ENCODE measurements at regions not wholly inside any gene's neighbourhood (a gene's known extent, or its start where the extent isn't known, plus 50 kb on each side); places are given as distances from the start of the nearest gene placed in this dataset.

DNA sequence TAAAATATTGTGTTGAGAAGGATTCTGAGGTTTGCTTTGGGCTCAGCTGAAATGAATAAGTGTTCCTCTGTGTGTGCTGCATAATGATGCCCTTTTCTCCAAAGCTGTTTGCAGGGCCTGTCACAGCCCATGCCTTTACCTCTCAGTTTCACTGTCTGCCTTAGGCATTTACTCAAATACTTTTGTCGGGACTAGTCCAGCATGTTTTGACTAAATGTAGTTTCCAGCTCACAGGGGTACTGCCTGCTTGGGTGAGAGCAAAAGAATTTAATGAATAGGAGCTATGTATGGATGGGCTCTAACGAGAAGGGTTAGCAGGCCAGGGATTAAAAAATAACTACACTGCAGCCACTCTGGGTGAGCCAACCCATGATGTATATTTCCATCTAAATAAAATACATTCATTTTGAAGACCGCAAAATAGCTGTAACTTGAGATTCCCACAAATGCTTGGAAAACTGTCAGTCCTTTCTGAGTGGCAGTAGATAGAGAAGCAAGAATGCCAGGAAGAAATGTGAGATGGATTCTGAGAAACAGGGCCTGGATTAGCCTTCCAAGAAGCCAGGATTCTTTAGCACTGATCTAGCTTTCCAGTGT is 549.2 kb upstream of the TBL1XR1 start:
- DNase-seq (ENCODE audit: low read depth): no peak

DNA sequence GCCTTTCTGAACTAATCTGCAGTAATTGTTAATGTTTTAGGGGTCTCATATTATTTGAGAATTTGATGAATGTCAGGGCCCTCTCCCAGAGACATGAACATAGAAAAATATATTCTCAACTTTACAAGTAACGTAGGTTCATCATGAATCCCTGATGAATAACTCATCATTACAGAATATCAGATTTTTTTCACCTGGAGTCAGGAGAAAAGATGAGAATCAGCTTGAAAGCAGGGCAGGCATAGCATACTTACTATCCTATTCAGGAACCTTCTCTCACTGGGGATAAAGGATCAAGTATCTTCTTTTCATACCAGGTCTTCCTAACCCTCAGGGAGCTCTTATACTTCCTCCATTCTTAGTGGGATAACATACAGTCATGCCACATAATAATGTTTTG is 552.6 kb upstream of the TBL1XR1 start:
- DNase-seq (ENCODE audit: low read depth): no peak

DNA sequence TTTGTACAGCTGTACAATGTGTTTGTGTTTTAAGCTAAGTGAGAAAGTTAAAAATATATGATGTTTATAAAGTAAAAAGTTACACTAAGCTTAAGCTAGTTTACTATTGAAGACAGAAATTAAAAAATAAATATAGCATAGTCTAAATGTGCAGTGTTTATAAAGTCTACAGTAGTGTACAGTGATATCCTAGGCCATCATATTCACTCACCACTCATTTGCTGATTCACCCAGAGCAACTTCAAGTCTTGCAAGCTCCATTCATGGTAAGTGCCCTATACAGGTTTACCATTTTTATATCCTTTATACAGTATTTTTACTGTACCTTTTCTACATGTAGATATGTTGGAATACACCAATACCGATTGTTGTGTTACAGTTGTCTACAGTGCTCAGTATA is 553.2 kb upstream of the TBL1XR1 start:
- no peak for DNase-seq (ENCODE audit: low read depth)

DNA sequence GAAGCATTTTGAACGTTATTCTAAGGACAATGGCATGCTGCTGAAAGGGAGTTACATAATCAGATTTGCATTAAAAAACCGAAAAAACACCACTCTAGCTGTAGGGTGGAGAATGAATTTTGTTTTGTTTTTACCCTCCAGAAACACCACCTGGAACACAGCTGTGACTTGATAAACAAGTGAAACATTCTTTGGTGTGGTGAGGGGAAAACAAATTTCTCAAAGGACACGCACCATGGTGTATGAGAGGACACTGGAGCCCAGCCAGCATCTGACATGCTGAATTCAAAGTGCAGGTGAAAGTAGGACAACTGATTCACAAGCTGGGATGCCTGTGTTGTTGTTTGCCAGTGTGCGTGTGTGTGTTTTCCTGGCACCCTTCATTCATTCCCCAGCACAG is 554.5 kb upstream of the TBL1XR1 start:
- no peak for DNase-seq (ENCODE audit: low read depth)

DNA sequence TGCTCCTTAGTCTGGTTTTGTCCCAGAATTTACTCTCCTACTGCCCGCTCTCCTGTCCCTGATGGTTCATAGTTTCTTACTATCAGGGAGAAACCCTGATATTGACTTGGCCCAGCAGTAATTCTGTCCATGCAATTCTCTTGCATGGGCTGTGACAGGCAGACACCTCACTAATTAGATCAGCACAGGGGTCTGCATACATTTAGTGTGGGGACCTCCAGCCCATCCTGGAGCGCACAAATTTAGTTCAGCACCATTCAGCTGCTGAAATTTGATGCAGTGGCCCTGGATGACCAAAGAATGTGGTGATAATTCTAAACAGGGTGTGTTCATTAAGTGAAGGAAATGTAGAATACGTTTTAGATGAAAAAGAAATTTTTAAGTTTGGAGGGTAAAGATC is 555.5 kb upstream of the TBL1XR1 start:
- DNase-seq (ENCODE audit: low read depth): no peak

DNA sequence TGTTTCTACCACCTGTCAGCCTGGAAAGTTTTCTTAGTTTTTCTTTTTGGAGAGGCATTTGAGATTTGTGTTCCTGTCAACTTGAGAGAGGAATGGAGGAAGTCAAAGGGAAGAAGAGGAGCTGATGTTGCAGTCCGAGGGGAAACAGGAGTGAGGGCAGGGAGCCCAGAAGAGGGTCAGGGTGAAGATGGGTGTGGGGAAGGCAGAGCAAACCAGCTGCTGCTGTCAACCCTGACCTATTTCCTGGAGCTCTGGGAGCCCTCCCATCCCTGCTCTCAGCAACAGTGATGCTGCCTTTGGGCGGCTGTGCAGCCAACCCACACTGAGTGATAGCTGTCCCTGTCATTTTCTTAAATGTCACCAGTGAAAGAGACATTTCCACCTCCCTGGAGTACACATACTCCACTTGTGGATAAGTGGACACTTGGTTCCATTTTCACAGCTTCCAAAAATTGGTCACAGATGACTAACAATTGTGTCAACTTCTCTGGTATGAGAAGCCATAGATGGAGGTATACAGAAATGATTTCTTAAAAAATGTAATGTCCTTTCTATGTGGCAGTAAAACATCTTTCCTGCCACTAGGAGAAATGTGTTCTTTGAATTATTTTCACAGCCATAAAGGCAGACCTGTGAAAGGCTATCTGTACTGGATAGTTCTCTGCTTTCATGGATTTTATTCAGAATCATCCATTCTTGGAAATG is 556.3 kb upstream of the TBL1XR1 start:
- DNase-seq (ENCODE audit: low read depth): no peak

DNA sequence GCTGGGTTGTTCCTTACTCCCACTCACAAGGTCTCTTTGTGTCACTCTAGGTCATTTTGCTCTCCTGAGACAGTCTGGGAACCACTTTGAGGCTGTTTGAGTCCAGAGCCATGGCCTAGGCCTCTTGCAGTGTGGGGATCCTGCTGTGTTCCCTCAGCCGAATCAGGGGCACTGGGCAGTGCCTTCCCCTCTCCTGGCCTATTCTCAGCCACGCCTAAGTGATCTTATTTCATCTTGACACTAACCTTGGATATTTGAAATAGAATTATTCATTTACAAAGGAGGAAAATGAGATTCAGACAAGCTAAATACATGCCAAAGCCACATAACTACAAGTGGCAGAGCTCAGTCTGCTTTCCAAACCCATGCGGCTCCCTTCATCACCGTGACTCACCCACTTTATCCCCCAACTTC is 557.2 kb upstream of the TBL1XR1 start:
- no peak for DNase-seq (ENCODE audit: low read depth)

DNA sequence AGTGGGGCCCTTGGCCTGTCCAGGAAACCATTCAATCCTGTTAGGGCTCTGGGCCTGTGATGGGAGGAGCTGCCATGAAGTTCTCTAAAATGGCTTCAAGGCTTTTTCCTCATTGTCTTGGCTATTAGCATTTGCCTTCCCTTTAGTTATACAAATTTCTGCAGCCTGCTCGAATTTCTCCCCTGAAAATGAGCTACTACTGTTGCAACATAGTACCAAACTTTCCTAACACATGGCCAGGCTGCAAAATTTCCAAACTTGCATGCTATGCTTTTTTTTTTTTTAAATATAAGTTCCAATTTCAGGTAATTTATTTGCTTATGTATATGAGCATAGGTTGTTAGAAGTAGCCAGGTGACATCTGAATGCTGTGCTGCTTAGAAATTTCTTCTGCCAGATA is 560.8 kb upstream of the TBL1XR1 start:
- DNase-seq (ENCODE audit: low read depth): no peak

DNA sequence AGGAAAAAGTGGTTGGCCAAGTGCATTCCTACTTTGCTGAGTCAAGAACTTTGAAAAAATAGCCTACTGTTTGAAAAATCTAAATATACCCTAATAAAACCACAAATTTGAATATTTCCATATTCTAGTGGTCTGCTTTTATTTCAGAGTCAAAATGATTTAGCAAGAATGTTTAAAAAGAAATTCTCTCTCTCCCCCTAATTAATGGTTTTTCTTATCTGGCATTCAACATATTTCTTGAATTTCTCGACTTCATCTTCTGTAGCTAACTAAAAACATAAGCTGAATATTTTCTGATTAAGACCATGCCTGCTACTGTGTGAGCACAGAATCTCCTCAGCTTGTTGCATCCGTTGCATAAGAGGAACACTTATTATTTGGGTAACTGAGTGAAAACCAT is 563.5 kb upstream of the TBL1XR1 start:
- no peak for DNase-seq (ENCODE audit: low read depth)

DNA sequence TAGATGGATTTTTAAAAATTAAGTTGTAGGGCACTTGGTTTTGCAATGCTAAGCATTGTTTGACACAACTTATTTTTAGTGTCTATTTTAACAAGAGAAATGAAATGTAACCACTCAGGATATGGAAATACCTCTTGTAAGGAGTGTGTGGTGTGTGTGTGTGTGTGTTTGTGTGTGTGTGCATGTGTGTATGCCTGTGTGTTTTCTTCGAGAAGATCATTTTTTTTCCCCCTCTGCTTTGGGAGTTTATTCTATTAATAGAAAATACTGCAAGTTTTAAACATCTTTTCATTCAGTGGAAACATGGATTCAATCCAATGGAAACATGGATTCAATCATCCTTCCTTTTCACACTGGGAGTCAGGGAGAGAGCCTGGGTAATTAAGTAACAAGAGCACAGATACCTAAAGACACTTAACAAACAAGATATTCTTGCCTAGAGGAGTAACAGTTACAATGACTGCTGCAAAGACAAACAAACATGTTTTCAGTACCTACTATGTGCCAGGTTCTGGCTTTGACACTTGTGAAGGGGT is 567.2 kb upstream of the TBL1XR1 start:
- no peak for DNase-seq (ENCODE audit: low read depth)

DNA sequence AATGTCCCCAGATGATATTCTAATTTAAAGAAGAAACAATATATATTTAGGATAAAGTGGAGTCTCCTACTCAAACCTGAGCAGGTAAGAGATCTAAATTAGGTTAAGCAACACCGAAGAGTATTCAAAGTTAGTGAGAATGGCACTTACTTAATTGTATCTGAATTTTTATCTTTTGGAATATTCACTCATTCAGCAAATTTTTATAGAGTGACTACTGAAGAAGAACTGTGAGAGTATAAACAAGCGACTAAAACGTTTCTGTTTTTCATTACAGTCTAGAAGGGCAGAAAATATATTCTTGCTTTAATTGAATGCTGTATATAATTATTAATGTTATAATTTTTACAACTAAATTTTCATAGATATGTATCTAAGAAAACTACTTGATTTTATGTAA is 567.7 kb upstream of the TBL1XR1 start:
- DNase-seq (ENCODE audit: low read depth): no peak

DNA sequence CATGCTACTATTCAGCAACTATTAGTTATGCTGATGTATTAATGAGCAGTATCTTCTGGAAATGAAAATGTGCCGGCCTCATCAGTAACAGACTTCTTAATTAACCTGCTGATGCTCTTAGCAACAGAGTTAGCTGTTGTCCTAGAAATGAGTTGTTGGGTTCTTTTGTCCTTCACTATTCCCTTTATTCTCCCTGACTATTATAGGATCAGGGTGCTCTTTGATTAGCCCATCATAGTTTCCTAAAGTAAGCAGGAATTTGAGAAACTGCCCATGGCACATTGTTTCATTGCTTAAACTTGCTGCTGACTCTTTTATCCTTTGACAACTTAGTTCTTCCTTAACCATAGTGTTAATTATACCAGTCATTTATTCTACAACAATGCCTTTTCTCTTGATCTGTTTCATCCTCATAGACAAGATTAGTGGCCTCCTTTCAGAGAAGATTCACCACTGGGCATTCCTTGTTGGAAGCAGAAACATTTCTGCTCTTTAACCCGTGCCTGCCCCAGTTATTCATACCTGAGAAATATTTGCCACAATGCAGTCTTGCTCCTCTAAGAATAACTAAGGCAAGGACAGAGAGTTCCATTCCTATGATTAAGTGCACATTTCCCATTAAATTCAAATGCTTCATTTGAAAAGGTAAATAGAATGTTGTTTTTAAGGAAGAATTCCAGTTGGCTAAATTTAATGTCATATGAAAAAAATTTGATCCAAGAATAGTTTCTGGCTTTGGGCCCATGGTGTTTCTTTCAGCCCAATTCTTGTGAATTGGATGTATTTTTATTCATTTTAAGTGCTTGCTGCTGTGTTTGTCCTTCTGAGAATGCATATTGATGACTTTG is 573.3 kb upstream of the TBL1XR1 start:
- no peak for DNase-seq (ENCODE audit: low read depth)

DNA sequence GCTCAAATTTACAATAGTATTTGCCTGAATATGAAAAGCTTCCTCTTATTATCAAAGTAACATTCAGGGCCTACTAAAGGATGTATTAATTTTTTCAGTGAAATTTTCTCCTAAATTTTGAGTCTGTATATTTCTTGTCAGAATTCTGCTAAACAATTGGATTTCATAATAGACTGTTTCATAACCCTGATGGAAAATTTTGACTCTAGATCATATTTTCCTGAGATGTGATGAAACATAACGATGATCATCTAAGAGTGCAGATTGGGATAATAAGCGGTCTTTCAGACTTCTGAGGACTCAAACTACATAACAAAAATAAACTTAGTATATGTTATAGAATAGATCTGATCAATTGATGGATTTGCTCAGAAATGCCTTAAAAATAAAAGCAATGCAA is 574.5 kb upstream of the TBL1XR1 start:
- DNase-seq (ENCODE audit: low read depth): no peak

DNA sequence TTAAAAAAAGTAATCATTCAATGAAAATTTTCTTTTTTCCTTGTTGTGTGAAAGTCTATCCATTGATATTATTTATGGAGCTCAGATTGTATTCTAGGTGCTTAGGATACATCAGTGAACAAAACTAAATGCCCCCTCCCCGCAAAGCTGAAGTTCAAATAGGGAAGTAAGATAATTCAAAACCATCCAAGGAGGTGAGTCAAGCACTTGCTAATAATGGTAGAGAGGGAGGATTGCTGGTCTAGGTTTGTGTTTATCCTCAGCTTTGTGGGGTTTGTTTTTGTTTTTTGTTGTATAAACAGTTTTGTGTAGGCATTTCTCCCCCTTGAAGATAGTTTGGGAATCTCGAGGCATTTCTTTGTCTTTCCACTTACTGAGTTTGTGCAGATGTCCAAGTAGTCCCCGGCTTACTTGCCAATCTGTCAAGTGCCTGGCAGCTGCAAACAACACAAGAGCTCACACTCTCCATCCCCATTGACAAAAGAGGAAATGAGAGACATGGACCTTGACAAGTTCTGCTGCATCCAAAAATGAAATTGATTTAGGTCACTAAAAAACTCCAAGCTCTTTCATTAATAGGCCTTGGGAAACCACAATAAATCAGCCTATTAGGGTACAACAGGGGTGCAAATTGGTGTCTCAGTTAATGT is 575.8 kb upstream of the TBL1XR1 start:
- DNase-seq (ENCODE audit: low read depth): no peak

DNA sequence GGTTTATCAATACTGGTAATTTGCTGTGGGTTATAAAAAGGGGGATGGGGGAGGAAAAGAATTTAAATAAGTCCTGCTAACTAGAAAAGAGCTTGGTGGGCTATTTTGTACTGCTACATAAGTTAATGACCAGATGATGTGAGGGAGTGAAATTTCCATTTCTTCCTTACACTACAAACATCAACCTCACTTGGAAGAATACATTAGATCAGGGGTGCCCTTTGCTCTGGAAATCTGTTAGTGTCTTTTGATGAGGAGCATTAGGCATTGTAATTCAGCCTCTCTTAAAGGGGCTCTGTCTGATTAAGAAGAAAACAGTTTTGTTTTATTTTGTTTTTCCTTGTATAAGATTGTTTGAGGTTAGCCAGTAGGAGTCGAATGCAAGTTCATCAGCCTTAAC is 576.4 kb upstream of the TBL1XR1 start:
- DNase-seq (ENCODE audit: low read depth): no peak

DNA sequence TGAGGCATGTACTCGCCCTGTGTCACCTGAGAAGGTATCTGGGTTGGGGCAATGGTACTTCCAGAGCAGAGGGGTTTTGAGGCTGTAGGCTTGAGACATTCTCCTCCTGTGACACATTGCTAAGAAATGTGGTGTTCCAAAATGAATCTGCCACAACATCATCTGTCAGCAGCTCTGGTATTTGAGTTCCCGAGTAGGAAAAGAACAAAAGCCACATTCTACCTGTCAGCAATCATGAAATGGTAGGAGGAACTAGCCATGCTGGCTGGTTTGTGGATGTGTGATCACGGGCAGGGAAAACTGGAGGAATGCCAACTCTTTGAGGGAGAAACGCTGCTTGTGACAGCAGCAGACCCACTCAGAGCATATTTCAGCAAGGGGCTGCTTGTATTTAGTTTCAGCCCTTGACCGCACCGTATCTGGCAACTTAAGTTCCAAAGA is 579.4 kb upstream of the TBL1XR1 start:
- no peak for DNase-seq (ENCODE audit: low read depth)

DNA sequence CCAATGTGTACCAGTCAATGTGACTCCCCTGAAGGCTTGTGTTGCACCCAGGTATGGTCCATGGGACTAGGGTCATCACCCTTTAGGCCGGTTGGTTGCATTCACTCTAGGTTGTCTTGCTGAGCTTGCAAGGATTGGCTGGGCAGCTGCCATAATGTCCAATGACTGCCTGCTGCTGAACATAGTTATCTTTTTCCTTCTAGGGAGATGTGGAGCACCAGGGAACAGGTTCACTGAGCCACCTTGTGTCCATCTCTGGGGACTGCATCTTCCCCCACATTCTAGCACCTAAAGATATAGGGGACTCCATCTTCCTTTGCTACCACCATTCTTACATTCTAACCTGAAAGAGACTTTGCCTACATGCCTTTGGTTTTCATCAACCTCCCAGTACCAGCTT is 580.4 kb upstream of the TBL1XR1 start:
- DNase-seq (ENCODE audit: low read depth): peak; percentile 31

DNA sequence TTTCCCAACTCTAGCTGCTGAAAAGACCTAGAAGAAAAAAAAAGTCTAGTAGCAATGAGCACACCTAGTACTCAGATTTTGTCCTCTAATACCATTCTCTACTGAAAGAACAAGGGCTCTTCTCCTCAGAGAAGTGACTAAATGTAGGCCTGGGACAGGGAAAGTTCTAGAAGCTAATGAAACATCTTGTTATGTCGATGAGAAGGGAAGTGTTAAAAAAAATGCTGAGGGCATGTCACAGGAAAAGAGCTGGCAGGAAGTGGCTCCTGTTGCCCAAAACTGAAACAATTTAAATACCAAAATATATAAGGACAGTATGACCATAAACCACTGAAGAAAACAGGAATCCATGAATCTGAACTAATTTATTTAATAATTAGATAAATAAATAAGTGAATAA is 581.4 kb upstream of the TBL1XR1 start:
- no peak for DNase-seq (ENCODE audit: low read depth)

DNA sequence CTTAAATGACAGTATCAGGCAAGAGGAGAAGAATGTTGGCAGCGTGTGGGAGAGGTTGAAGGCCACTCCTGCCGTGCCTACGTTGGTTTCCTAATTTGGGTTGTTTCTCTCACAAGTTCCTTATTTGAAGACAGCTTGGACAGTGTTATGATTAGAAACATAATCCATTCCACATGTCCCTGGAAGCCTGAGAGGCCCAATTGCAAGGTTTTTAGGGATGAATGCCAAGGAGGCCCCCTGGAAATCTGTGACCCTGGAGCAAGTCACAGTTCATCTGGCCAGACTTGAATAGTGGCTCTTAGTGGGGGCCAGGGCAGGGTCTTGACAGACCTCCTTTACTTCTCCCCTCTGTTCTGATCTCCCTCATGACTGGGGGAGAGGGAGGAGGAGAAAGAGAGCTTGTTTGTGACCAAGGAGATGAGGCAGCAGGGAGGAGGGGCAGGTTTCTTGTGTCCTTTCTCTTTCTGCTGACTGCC is 584.4 kb upstream of the TBL1XR1 start:
- no peak for DNase-seq (ENCODE audit: low read depth)

DNA sequence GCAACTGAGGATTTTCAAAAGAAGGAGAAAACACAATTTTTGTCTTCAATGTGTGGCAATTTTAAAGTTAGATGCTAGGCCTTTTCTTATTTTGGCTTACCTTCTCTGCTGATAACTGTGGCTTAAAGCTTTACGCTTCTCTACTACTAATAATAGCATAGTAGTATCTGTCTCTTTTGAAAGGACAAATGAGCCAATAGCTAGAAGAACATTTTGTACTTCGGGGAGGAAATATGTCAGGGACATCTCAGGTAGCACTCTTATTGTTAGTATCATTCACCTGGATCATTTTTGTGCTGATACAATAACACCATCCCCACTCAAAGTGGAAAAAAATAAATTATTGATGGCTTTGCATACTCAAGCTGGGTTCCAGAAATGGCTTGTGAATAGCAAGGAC is 586.1 kb upstream of the TBL1XR1 start:
- no peak for DNase-seq (ENCODE audit: low read depth)

DNA sequence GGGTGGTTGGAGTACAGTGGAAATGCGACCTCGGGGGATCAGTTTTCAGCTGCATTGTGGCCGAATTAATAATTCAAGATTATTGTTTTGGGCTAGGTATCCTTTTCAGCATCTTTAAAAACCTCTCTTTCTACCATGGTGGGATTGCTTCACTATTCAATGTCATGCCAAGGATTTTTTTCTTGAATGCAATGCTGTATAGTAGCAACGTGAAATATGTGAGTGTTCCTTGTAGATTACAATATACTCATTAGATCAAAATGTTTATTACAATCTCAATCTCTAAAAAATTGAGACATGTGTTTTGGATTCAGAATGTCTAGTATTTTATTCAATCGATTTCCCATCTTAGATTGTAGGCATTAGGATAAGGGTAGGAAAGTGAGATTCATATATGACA is 586.5 kb upstream of the TBL1XR1 start:
- no peak for DNase-seq (ENCODE audit: low read depth)

DNA sequence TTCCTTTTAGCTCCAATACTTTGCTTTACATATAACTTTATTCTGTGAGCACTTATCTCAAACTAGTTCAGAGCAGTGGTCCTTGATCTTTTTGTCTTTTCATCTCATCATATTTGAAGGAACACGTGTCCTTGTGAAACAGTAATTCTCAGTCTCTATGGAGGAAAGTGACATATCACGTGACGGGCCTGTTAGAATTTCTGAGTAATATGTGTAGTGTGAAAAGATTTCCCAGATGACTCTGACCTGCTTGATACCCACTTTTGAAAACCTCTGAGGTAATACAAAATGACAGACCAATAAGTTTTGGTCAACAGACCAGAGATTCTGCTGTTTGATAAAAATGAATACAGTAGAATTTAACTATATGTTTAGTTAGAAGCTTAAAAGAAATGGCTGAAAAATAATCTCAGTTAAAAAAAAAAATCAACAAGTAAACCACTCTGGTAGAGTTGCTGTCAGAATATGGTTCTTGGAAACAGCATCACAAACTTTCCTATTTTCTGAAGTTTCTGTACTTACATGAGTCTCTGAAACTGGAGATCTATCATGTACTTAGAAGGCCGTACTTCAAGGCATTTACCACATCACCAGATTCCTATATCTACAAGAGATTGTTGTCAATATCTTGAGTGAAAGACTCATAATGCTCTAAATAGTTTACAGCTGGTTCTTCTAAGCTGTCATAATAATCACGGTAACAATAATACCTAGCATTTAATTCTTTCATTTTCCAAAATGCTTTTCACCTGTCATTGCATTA is 590.2 kb upstream of the TBL1XR1 start:
- peak; percentile 16 for DNase-seq (ENCODE audit: low read depth)

Measured in activated T-cell treated with anti-CD3 and anti-CD28 coated beads for 24 hours (primary cell).